B cell (primary cell): ENCODE measurements at regions not wholly inside any gene's neighbourhood (a gene's known extent, or its start where the extent isn't known, plus 50 kb on each side); places are given as distances from the start of the nearest gene placed in this dataset.

Source experiments
- CTCF ChIP-seq: fragments of 200-600 bp; IDR thresholded peaks from one replicate; pipeline ENCODE4 v1.8.0; 2022; ENCODE audit warnings: antibody characterized with exemption, mild to moderate bottlenecking
- EZH2 ChIP-seq: IDR thresholded peaks from 2 replicates; pipeline ENCODE4 v1.6.1; 2012; ENCODE audit warnings: borderline replicate concordance, low read depth, mild to moderate bottlenecking, moderate library complexity, low read length; ENCODE audit not compliant: insufficient read depth, poor library complexity, severe bottlenecking

- TF ChIP-seq CTCF (no peak), EZH2 (no peak)
Measured at GRCh38 chr7:49644396-49645166, 128.9 kb upstream of the VWC2 start.
